NCI-H446 treated with DMSO at 0.1 percent for 48 hours (cell line): ENCODE measurements at regions not wholly inside any gene's neighbourhood (a gene's known extent, or its start where the extent isn't known, plus 50 kb on each side); places are given as distances from the start of the nearest gene placed in this dataset.

Source experiments
- DNase-seq: peaks from one replicate; lab custom pipeline; 2025; lab: John Stamatoyannopoulos, UW

- no peak for DNase-seq
Observed at GRCh38 chr18:41034413-41034812, 920.6 kb upstream of the PIK3C3 start.

DNA sequence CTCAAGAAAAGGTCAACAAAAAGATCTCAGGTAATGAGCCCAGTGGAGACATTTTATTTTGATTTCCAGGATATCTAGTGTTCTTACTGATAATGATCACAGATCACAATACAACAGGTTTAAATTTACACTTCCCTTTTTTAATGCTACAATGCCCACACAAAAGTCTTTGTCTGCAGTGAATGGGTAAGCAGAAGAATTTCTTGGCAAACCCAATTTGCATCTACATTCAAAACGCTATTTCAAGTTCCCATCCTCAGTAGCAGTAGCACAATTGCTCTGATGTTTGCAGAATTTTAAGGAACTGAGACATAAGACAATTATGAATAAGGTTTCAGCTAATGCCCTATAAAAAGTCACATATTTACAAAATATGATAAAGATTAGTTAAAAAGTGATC lies 929.4 kb upstream of the PIK3C3 start:
- no peak for DNase-seq

- DNase-seq = no peak
Observed at GRCh38 chr18:41024792-41025191, 930.2 kb upstream of the PIK3C3 start.

DNA sequence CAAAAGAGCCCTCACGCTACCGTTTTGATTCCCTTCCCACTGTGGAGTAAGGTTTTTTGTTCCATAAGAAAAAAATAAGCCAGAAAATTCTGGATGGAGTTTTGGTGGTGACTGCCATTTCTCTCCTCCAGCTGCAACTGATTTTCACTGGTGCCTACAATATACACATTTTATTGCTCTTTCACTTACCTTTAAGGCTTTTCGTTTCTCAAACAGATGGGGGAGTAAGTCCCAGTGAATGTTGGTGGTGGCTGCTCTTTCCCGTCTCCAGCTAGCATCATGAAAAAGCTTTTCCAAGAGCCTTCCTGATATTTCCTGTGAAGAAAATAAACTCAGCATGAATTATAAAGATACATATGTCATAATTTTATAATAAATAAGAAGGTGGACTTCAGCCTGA lies 932.5 kb upstream of the PIK3C3 start:
- DNase-seq = no peak

GRCh38 chr18:41021089-41021488 lies 933.9 kb upstream of the PIK3C3 start:
- DNase-seq = no peak

DNA sequence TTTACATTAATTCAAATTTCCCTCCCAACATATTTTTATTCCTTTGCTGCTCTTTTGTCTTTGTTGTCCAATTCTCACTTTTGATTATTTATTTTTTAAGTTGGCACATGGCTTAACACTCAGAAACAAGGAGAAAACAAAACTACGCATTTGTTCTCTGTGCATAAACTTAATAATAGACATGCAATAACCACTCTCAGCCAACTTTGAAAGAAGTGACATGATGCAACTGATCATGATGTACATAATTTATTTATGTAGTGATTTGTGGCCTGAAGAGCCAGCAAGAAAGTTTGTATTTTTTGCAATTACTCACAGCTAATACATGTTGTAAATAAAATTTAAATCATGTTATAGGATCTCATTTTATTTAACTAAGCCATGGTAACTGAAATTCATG lies 942.8 kb upstream of the PIK3C3 start:
- no peak for DNase-seq

DNA sequence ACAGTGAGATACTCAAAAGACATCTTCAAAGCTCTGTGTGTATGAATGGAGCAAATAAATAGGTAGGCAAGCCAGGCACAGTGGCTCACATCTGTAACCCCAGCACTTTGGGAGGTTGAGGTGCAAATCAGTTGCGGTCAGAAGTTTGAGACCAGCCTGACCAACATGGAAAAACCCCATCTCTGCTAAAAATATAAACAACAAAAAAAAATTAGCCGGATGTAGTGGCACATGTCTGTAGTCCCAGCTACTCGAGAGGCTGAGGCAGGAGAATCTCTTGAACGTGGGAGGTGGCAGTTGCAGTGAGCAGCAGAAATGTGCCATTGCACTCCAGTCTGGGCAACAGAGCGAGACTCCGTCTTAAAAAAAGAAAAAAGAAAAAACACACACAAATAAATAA lies 945.1 kb upstream of the PIK3C3 start:
- no peak for DNase-seq

- no peak for DNase-seq
Observed at GRCh38 chr18:41004324-41004723, 950.7 kb upstream of the PIK3C3 start.

- no peak for DNase-seq
Observed at GRCh38 chr18:40995529-40995928, 959.5 kb upstream of the PIK3C3 start.

- no peak for DNase-seq
Observed at GRCh38 chr18:40993363-40993762, 961.7 kb upstream of the PIK3C3 start.

DNA sequence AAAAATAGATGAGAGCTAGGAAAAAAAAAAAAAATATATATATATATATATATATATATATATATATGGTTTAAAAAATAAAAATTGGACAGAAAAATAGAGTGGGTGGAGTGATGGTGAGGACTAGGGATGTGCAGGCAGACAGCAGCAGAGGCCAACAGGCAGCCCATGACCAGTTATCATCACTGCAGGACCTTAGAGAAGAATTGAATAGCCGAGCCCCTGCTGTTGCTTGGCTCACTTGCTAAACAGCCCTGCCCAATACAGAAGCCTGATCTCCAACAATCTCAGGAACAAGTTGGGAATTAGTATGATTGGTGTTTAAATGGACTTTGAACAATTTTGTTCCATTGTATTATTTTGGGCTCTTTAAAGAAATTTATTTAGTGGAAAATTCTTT lies 967.5 kb upstream of the PIK3C3 start:
- DNase-seq = no peak

GRCh38 chr18:40985436-40985835 lies 969.6 kb upstream of the PIK3C3 start:
- DNase-seq = peak; percentile 52

GRCh38 chr18:40984856-40985255 lies 970.2 kb upstream of the PIK3C3 start:
- DNase-seq = no peak

GRCh38 chr18:40983835-40984234 lies 971.2 kb upstream of the PIK3C3 start:
- no peak for DNase-seq

DNA sequence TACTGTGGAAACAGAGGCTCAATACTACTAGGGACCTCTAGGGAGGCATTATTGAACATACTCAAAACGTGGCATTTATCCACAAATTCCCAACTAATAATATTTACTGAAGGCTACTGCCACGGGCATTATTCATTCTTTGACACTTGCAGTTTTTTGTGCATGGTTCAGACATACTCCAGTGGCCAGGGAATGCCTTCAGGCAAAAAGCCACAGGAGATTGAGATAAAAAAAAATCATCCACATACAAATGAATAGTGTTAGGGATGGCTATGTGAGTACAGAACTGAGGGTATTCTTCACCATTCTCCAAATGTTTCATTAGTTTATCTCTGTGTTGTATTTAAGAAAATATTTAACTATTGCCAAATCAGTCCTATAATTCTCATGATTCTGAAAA lies 974.9 kb upstream of the PIK3C3 start:
- DNase-seq = no peak

- DNase-seq = no peak
Observed at GRCh38 chr18:40976050-40976449, 979.0 kb upstream of the PIK3C3 start.

GRCh38 chr18:40974448-40974847 lies 980.6 kb upstream of the PIK3C3 start:
- DNase-seq = no peak

- DNase-seq = no peak
Observed at GRCh38 chr18:40962784-40963183, 992.2 kb upstream of the PIK3C3 start.

DNA sequence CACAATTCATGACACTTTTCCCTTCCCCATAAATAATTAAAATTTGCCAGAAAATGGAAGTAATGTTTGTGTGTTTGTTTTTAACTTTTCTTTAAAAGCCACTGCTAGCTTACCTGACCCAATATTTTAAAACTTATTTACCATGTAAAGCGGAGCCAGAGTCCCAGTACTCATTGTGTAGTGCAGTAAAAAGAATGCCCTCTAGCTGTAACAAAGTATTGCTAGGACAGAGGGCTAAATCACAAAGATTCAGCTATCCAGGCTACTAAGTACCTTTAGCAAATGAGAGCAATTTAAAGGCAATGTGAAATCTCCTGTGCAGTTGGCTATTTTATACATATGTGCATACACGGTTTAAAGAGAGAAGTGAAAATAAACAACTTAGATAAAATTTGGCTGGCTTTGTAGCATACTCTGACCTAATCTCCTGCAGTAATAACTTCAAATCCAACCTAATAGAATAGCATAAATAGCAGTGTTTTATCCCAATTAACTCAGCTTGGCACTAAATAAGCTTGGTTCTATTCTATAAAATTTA lies 997.4 kb upstream of the PIK3C3 start:
- DNase-seq = no peak

GRCh38 chr18:40956213-40956612 lies 998.8 kb upstream of the PIK3C3 start:
- DNase-seq = no peak

GRCh38 chr18:40955351-40955750 lies 999.7 kb upstream of the PIK3C3 start:
- DNase-seq = no peak

GRCh38 chr18:40949114-40949950 lies 1005.7 kb upstream of the PIK3C3 start:
- no peak for DNase-seq

DNA sequence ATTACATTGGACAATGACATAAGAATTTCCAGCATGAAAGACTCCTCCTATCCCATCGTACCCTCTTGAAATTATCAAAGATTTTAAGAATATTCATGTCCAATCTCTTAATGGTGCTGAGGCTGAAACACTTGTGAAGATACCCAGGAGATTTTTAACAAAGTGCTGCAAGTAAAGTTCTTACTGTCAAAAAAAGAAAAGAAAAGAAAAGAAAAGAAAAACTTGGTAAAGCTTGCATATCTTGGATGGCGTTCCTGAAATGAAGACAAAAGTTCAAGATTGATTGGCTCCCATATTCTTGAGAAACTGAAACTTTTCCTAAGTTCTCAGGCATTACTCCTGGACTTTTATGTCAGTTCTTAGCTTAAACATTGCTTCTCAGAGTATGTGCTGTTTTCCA lies 1010.5 kb upstream of the PIK3C3 start:
- no peak for DNase-seq
